ENCODE measurements at regions not wholly inside any gene's neighbourhood (a gene's known extent, or its start where the extent isn't known, plus 50 kb on each side); places are given as distances from the start of the nearest gene placed in this dataset.

GRCh38 chr5:158140120-158140731 is 281.3 kb upstream of the CLINT1 start:
- DNase-seq = no peak
- no peaks in the 10 kb centered on the region for H3K36me3 ChIP-seq
- H3K27me3 ChIP-seq = no peaks in the 10 kb centered on the region
- no peaks in the 10 kb centered on the region for H3K4me1 ChIP-seq
- TF ChIP-seq POLR2A (IDR thresholded peaks at IDR 0.05) (no peak), CTCF (IDR thresholded peaks at IDR 0.05) (no peak)
- ATAC-seq = peak in 2 of 4 donors; percentile 31 to 35
- intact Hi-C loops (cut with DNase I) = no loop called here
- H3K27ac ChIP-seq = no peak overlapping the region
- no peaks in the 10 kb centered on the region for H3K9me3 ChIP-seq
- H3K4me3 ChIP-seq = no peak overlapping the region
- WGBS (ENCODE audit: insufficient coverage, low coverage, low lambda C conversion rate, missing lambda C conversion rate) = 60% methylated on average over 3 of the region's 4 CpGs

- H3K4me1 ChIP-seq = no peaks in the 10 kb centered on the region
- H3K4me3 ChIP-seq = no peak overlapping the region
- TF ChIP-seq POLR2A (IDR thresholded peaks at IDR 0.05) = no peak
- TF ChIP-seq CTCF (IDR thresholded peaks at IDR 0.05) = no peak
- DNase-seq = no peak
- WGBS (ENCODE audit: insufficient coverage, low coverage, low lambda C conversion rate, missing lambda C conversion rate) = 80% methylated on average over 3 of the region's 4 CpGs
- H3K9me3 ChIP-seq = no peaks in the 10 kb centered on the region
- H3K27ac ChIP-seq = no peak overlapping the region
- intact Hi-C loops (cut with DNase I) = no loop called here
- ATAC-seq = no peak
- H3K36me3 ChIP-seq = no peaks in the 10 kb centered on the region
- H3K27me3 ChIP-seq = no peaks in the 10 kb centered on the region
These were observed 280.2 kb upstream of the CLINT1 start for GRCh38 chr5:158139161-158139560.

GRCh38 chr5:158135682-158136179 is 276.8 kb upstream of the CLINT1 start:
- Histone ChIP-seq H3K9me3 (no peaks in the 10 kb centered on the region), H3K4me1 (no peaks in the 10 kb centered on the region), H3K36me3 (no peaks in the 10 kb centered on the region), H3K27ac (no peak overlapping the region), H3K4me3 (no peak overlapping the region), H3K27me3 (no peaks in the 10 kb centered on the region)
- DNase-seq (no peak), ATAC-seq (no peak)
- intact Hi-C loops (cut with DNase I) = no loop called here
- no CpG with 5 or more reads among the region's 4 CpGs for WGBS (ENCODE audit: insufficient coverage, low coverage, low lambda C conversion rate, missing lambda C conversion rate)
- TF ChIP-seq POLR2A (IDR thresholded peaks at IDR 0.05) (no peak), CTCF (IDR thresholded peaks at IDR 0.05) (no peak)

- H3K9me3 ChIP-seq = no peaks in the 10 kb centered on the region
- TF ChIP-seq CTCF (IDR thresholded peaks at IDR 0.05) (no peak), POLR2A (IDR thresholded peaks at IDR 0.05) (no peak)
- H3K27me3 ChIP-seq = no peaks in the 10 kb centered on the region
- intact Hi-C loops (cut with DNase I) = no loop called here
- H3K4me1 ChIP-seq = no peaks in the 10 kb centered on the region
- WGBS (ENCODE audit: insufficient coverage, low coverage, low lambda C conversion rate, missing lambda C conversion rate) = 22% methylated on average over 1 of the region's 1 CpG
- H3K36me3 ChIP-seq = no peaks in the 10 kb centered on the region
- H3K4me3 ChIP-seq = no peak overlapping the region
- H3K27ac ChIP-seq = no peak overlapping the region
- ATAC-seq = no peak
- DNase-seq = no peak
These were observed 274.4 kb upstream of the CLINT1 start for GRCh38 chr5:158133369-158133768.
